IMR-90 (cell line): ENCODE measurements at regions not wholly inside any gene's neighbourhood (a gene's known extent, or its start where the extent isn't known, plus 50 kb on each side); places are given as distances from the start of the nearest gene placed in this dataset.

ENCODE experiments used
- ATAC-seq: fragments of 200-7000 bp; cut with Tn5 transposase; 2 replicates; pipeline ENCODE4 v1.9.1; 2020; ENCODE audit warnings: low read depth, mild to moderate bottlenecking, moderate library complexity
- BruUV-seq: library from RNA; stranded (reverse); fragments of 400-500 nt; replicated peaks from 2 replicates; lab custom pipeline; 2021; lab: Mats Ljungman, UMichigan
- CTCF ChIA-PET: fragments of 300-600 bp; formaldehyde crosslinking; extraction: SDS; loops from one replicate; lab custom pipeline; 2021; ENCODE audit warnings: antibody characterized with exemption; lab: Yijun Ruan, JAX
- POLR2A ChIA-PET: fragments of 300-600 bp; sonication (Branson Sonifier 250); formaldehyde crosslinking; loops from one replicate; lab custom pipeline; 2022; ENCODE audit warnings: antibody characterized with exemption; ENCODE audit not compliant: unreplicated experiment; lab: Charles Lee
- DNase-seq: peaks from one replicate; pipeline ENCODE4 v3.0.0; 2013
- H2AFZ ChIP-seq: replicated peaks from 2 replicates; pipeline ENCODE3; 2013; ENCODE audit warnings: low read length, mild to moderate bottlenecking; ENCODE audit not compliant: poor library complexity
- H2AK5ac ChIP-seq: 2 replicates; pipeline ENCODE4 v1.6.1; 2013; ENCODE audit warnings: low read depth, low read length, inconsistent platforms
- H2AK9ac ChIP-seq: replicated peaks from 2 replicates; pipeline ENCODE3; 2013; ENCODE audit warnings: mild to moderate bottlenecking, low read depth, low read length, moderate library complexity; ENCODE audit not compliant: poor library complexity
- H2BK120ac ChIP-seq: 2 replicates; pipeline ENCODE4 v1.6.1; 2013; ENCODE audit warnings: low read depth, low read length, inconsistent platforms
- H2BK15ac ChIP-seq: 3 replicates; pipeline ENCODE4 v1.6.1; 2013; ENCODE audit warnings: low read depth, low read length, inconsistent platforms
- H2BK20ac ChIP-seq: 2 replicates; pipeline ENCODE4 v1.6.1; 2013; ENCODE audit warnings: low read depth, mild to moderate bottlenecking, inconsistent platforms, low read length, moderate library complexity
- H2BK5ac ChIP-seq: 2 replicates; pipeline ENCODE4 v1.6.1; 2013; ENCODE audit warnings: mild to moderate bottlenecking, low read depth, low read length, inconsistent platforms; ENCODE audit not compliant: poor library complexity, severe bottlenecking
- H3K14ac ChIP-seq: replicated peaks from 2 replicates; pipeline ENCODE4 v1.6.1; 2013; ENCODE audit warnings: low read depth, low read length, inconsistent platforms
- H3K18ac ChIP-seq: 2 replicates; pipeline ENCODE4 v1.6.1; 2013; ENCODE audit warnings: low read depth, low read length, control low read depth
- H3K23ac ChIP-seq: 2 replicates; pipeline ENCODE4 v1.6.1; 2013; ENCODE audit warnings: low read depth, low read length, inconsistent platforms
- H3K27ac ChIP-seq: 2 replicates; pipeline ENCODE4 v1.5.1; 2013; ENCODE audit warnings: mild to moderate bottlenecking, control low read depth, low read length; ENCODE audit not compliant: insufficient read depth
- H3K27me3 ChIP-seq: 2 replicates; pipeline ENCODE4 v1.6.1; 2013; ENCODE audit warnings: low read length; ENCODE audit not compliant: control insufficient read depth, insufficient read depth
- H3K36me3 ChIP-seq: 2 replicates; pipeline ENCODE4 v1.6.1; 2013; ENCODE audit warnings: low read length, mixed read lengths; ENCODE audit not compliant: control insufficient read depth, insufficient read depth
- H3K4ac ChIP-seq: 2 replicates; pipeline ENCODE4 v1.6.1; 2013; ENCODE audit warnings: low read depth, low read length, inconsistent platforms
- H3K4me1 ChIP-seq: 2 replicates; pipeline ENCODE4 v1.6.1; 2013; ENCODE audit warnings: low read length, mixed read lengths; ENCODE audit not compliant: control insufficient read depth, insufficient read depth
- H3K4me2 ChIP-seq: 2 replicates; pipeline ENCODE4 v1.6.1; 2013; ENCODE audit warnings: low read depth, mild to moderate bottlenecking, control low read depth, low read length, moderate library complexity
- H3K4me3 ChIP-seq: 2 replicates; pipeline ENCODE4 v1.5.1; 2013; ENCODE audit warnings: low read depth, mild to moderate bottlenecking, control low read depth, low read length, moderate library complexity; ENCODE audit not compliant: insufficient read depth
- H3K56ac ChIP-seq: 2 replicates; pipeline ENCODE4 v1.6.1; 2013; ENCODE audit warnings: low read length, inconsistent platforms; ENCODE audit not compliant: insufficient read depth; ENCODE audit errors: extremely low read depth
- H3K79me1 ChIP-seq, 2 experiments: 2 replicates each; pipeline ENCODE4 v1.6.1; 2013; ENCODE audit warnings: low read length in 2 of 2, inconsistent platforms in 1 of 2, low read depth in 1 of 2
- H3K9ac ChIP-seq: 2 replicates; pipeline ENCODE4 v1.6.1; 2013; ENCODE audit warnings: low read depth, low read length, control low read depth
- H3K9me1 ChIP-seq: 2 replicates; pipeline ENCODE4 v1.6.1; 2013; ENCODE audit warnings: low read length, inconsistent platforms; ENCODE audit not compliant: insufficient read depth
- H3K9me3 ChIP-seq: 2 replicates; pipeline ENCODE4 v1.6.1; 2013; ENCODE audit warnings: low read length; ENCODE audit not compliant: control insufficient read depth, insufficient read depth
- H4K20me1 ChIP-seq: 2 replicates; pipeline ENCODE4 v1.6.1; 2013; ENCODE audit warnings: low read length, inconsistent platforms; ENCODE audit not compliant: insufficient read depth
- H4K5ac ChIP-seq: 2 replicates; pipeline ENCODE4 v1.6.1; 2013; ENCODE audit warnings: mild to moderate bottlenecking, low read depth, low read length, control low read depth
- H4K8ac ChIP-seq, 2 experiments: 2 replicates each; pipeline ENCODE4 v1.6.1; 2013; ENCODE audit warnings: low read depth in 2 of 2, low read length in 2 of 2, control low read depth in 1 of 2, inconsistent platforms in 1 of 2
- H4K91ac ChIP-seq: 2 replicates; pipeline ENCODE4 v1.6.1; 2013; ENCODE audit warnings: low read depth, low read length, inconsistent platforms; ENCODE audit not compliant: insufficient read depth
- MAFK ChIP-seq: IDR thresholded peaks from 2 replicates; pipeline ENCODE4 v1.6.1; 2012; ENCODE audit warnings: low read depth, low read length, improper control_type of control experiment
- WGBS, 2 experiments: methylation state at CpG; one replicate each; pipeline versions ENCODE4 v1.1.5 to v1.1.7; 2013; ENCODE audit warnings: missing lambda C conversion rate in 2 of 2; ENCODE audit not compliant: insufficient read length in 1 of 2; ENCODE audit errors: extremely low coverage in 2 of 2; 5-methylcytosine and 5-hydroxymethylcytosine counted together
- dilution Hi-C: fragments of 300-500 bp; cut with HindIII; formaldehyde crosslinking; loops from one replicate; pipeline ENCODE4 v1.14.3; 2018; ENCODE audit warnings: low sequenced_read_pairs; ENCODE audit not compliant: unreplicated experiment
- in situ Hi-C: fragments of 300-500 bp; cut with MboI; formaldehyde crosslinking; loops from 3 replicates; pipeline ENCODE4 v1.14.3; 2019; ENCODE audit warnings: low sequenced_read_pairs, inconsistent platforms, mixed read lengths
- intact Hi-C: fragments of 100-400 bp; cut with micrococcal nuclease; formaldehyde crosslinking; loops from 2 replicates; pipeline ENCODE4 v1.10.0; 2022

DNA sequence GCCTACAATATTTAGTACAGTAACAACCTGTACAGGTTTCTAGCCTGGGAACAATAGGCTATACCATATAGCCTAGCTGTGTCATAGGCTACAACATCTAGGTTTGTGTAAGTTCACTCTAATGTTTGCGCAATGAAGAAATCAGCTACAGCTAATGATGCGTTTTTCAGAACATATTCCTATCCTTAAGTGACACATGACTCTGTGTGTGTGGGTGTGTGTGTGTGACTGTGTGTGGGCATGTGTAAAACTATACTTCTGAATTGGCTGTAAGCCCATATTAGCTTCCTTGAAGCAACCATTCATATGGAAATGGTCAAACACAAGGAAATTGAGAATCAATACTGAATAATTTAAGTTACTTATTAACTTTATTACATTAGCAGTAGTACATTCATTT is 120.8 kb upstream of the SULT1C3 start:
- Histone ChIP-seq H4K5ac (no peak overlapping the region), H4K20me1 (no peaks in the 10 kb centered on the region)

More for the DNA sequence above, 120.8 kb upstream of the SULT1C3 start:
- Histone ChIP-seq H3K9me3 (no peaks in the 10 kb centered on the region), H2BK15ac (no peak overlapping the region), H3K9me1 (no peaks in the 10 kb centered on the region), H3K23ac (no peak overlapping the region), H3K27me3 (no peaks in the 10 kb centered on the region), H3K4me3 (no peak overlapping the region), H3K4me1 (no peaks in the 10 kb centered on the region), H2AK5ac (no peak overlapping the region), H4K91ac (no peak overlapping the region), H2BK120ac (no peak overlapping the region), H3K36me3 (no peaks in the 10 kb centered on the region), H3K56ac (no peak overlapping the region), H3K4me2 (no peak overlapping the region), H2AFZ (no peak overlapping the region), H2BK5ac (no peak overlapping the region), H3K27ac (no peak overlapping the region), H2AK9ac (no peak overlapping the region), H3K14ac (no peak overlapping the region), H3K79me1 (no peaks in the 10 kb centered on the region), H3K9ac (no peak overlapping the region), H3K4ac (no peak overlapping the region), H4K8ac (no peak overlapping the region), H3K18ac (no peak overlapping the region), H2BK20ac (no peak overlapping the region)
- ATAC-seq (no peak), DNase-seq (no peak)
- ChIA-PET POLR2A (no interaction called here), CTCF (interaction anchor here (0.6 kb wide), 1 partner anchor 36 kb away, joined by 3 read pairs; no protein-coding TSS in a partner anchor)
- intact Hi-C loops = no loop called here
- dilution Hi-C loops = no loop called here
- no CpG with 5 or more reads among the region's 2 CpGs for WGBS, 2 experiments
- BruUV-seq = no TSS peak
- in situ Hi-C loops = no loop called here
- TF ChIP-seq MAFK = no peak
